ENCODE measurements at regions not wholly inside any gene's neighbourhood (a gene's known extent, or its start where the extent isn't known, plus 50 kb on each side); places are given as distances from the start of the nearest gene placed in this dataset.

- CTCF ChIA-PET: no interaction called here
Observed at GRCh38 chr12:59096246-59096645, 175.9 kb upstream of the LRIG3 start.

GRCh38 chr12:59093073-59093772 lies 172.9 kb upstream of the LRIG3 start:
- H2AFZ ChIP-seq: no peak overlapping the region
- BruUV-seq (replicated peaks): no TSS peak

More at GRCh38 chr12:59096246-59096645, 175.9 kb upstream of the LRIG3 start:
- no peaks in the 10 kb centered on the region for H3K27me3 ChIP-seq (ENCODE audit: insufficient read depth, low read depth)
- no peaks in the 10 kb centered on the region for H4K20me1 ChIP-seq (ENCODE audit: insufficient read depth)
- no peak overlapping the region for H3K27ac ChIP-seq
- intact Hi-C loops (cut with micrococcal nuclease; ENCODE audit: unreplicated experiment): no loop called here
- no peak overlapping the region for H2AFZ ChIP-seq
- no peaks in the 10 kb centered on the region for H3K9me2 ChIP-seq (ENCODE audit: insufficient read depth)
- no peaks in the 10 kb centered on the region for H3K9me3 ChIP-seq (ENCODE audit: insufficient read depth, low read depth)
- H3K4me2 ChIP-seq: no peak overlapping the region
- no peaks in the 10 kb centered on the region for H3K4me1 ChIP-seq (replicated peaks; ENCODE audit: insufficient read depth)
- no peak for TF ChIP-seq EZH2 (IDR thresholded peaks at IDR 0.05; ENCODE audit: low read depth)
- H3K79me2 ChIP-seq (ENCODE audit: low read depth): no peaks in the 10 kb centered on the region
- no peaks in the 10 kb centered on the region for H3K36me3 ChIP-seq (ENCODE audit: low read depth)
- H3F3A ChIP-seq (ENCODE audit: insufficient read depth, low read depth): no peaks in the 10 kb centered on the region
- no TSS peak for BruUV-seq (replicated peaks)
- DNase-seq: no peak
- POLR2A ChIA-PET (ENCODE audit: unreplicated experiment): no interaction called here
- no peak overlapping the region for H3K4me3 ChIP-seq

GRCh38 chr12:59088673-59089072 lies 168.4 kb upstream of the LRIG3 start:
- TF ChIP-seq EZH2 (IDR thresholded peaks at IDR 0.05; ENCODE audit: low read depth): no peak
- TF ChIP-seq, protein P1, sequence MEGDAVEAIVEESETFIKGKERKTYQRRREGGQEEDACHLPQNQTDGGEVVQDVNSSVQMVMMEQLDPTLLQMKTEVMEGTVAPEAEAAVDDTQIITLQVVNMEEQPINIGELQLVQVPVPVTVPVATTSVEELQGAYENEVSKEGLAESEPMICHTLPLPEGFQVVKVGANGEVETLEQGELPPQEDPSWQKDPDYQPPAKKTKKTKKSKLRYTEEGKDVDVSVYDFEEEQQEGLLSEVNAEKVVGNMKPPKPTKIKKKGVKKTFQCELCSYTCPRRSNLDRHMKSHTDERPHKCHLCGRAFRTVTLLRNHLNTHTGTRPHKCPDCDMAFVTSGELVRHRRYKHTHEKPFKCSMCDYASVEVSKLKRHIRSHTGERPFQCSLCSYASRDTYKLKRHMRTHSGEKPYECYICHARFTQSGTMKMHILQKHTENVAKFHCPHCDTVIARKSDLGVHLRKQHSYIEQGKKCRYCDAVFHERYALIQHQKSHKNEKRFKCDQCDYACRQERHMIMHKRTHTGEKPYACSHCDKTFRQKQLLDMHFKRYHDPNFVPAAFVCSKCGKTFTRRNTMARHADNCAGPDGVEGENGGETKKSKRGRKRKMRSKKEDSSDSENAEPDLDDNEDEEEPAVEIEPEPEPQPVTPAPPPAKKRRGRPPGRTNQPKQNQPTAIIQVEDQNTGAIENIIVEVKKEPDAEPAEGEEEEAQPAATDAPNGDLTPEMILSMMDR (conservative IDR thresholded peaks at IDR 0.05): no peak
- no peaks in the 10 kb centered on the region for H3F3A ChIP-seq (ENCODE audit: insufficient read depth, low read depth)
- H3K27me3 ChIP-seq (ENCODE audit: insufficient read depth, low read depth): no peaks in the 10 kb centered on the region
- H3K4me3 ChIP-seq: no peak overlapping the region
- BruUV-seq (replicated peaks): no TSS peak
- no peaks in the 10 kb centered on the region for H3K36me3 ChIP-seq (ENCODE audit: low read depth)
- no peaks in the 10 kb centered on the region for H3K9me2 ChIP-seq (ENCODE audit: insufficient read depth)
- H2AFZ ChIP-seq: no peak overlapping the region
- POLR2A ChIA-PET (ENCODE audit: unreplicated experiment): interaction anchor here (0.6 kb wide), 1 partner anchor 374 kb away, joined by 3 read pairs; no protein-coding TSS in a partner anchor
- H3K9me3 ChIP-seq (ENCODE audit: insufficient read depth, low read depth): no peaks in the 10 kb centered on the region
- intact Hi-C loops (cut with micrococcal nuclease; ENCODE audit: unreplicated experiment): loop anchor here (10.0 kb wide), 1 partner anchor 164 kb away; the partner anchor contains the start of gene LRIG3
- CTCF ChIA-PET: no interaction called here
- H3K79me2 ChIP-seq (ENCODE audit: low read depth): no peaks in the 10 kb centered on the region
- H3K4me1 ChIP-seq (replicated peaks; ENCODE audit: insufficient read depth): no peaks in the 10 kb centered on the region
- no peak overlapping the region for H3K4me2 ChIP-seq
- no peak overlapping the region for H3K27ac ChIP-seq
- no peaks in the 10 kb centered on the region for H4K20me1 ChIP-seq (ENCODE audit: insufficient read depth)
- no peak for DNase-seq

More at GRCh38 chr12:59093073-59093772, 172.9 kb upstream of the LRIG3 start:
- Histone ChIP-seq H3K9me3 (ENCODE audit: insufficient read depth, low read depth) (no peaks in the 10 kb centered on the region), H3F3A (ENCODE audit: insufficient read depth, low read depth) (no peaks in the 10 kb centered on the region), H4K20me1 (ENCODE audit: insufficient read depth) (no peaks in the 10 kb centered on the region), H3K4me2 (no peak overlapping the region), H3K4me1 (replicated peaks; ENCODE audit: insufficient read depth) (no peaks in the 10 kb centered on the region), H3K27me3 (ENCODE audit: insufficient read depth, low read depth) (no peaks in the 10 kb centered on the region), H3K4me3 (no peak overlapping the region), H3K36me3 (ENCODE audit: low read depth) (no peaks in the 10 kb centered on the region), H3K79me2 (ENCODE audit: low read depth) (no peaks in the 10 kb centered on the region), H3K27ac (no peak overlapping the region), H3K9me2 (ENCODE audit: insufficient read depth) (no peaks in the 10 kb centered on the region)
- ChIA-PET POLR2A (ENCODE audit: unreplicated experiment) (no interaction called here), CTCF (no interaction called here)
- DNase-seq: no peak
- intact Hi-C loops (cut with micrococcal nuclease; ENCODE audit: unreplicated experiment): no loop called here
- TF ChIP-seq EZH2 (IDR thresholded peaks at IDR 0.05; ENCODE audit: low read depth): no peak
- TF ChIP-seq, protein P1 (conservative IDR thresholded peaks at IDR 0.05): no peak
